ENCODE measurements at regions not wholly inside any gene's neighbourhood (a gene's known extent, or its start where the extent isn't known, plus 50 kb on each side); places are given as distances from the start of the nearest gene placed in this dataset.

DNA sequence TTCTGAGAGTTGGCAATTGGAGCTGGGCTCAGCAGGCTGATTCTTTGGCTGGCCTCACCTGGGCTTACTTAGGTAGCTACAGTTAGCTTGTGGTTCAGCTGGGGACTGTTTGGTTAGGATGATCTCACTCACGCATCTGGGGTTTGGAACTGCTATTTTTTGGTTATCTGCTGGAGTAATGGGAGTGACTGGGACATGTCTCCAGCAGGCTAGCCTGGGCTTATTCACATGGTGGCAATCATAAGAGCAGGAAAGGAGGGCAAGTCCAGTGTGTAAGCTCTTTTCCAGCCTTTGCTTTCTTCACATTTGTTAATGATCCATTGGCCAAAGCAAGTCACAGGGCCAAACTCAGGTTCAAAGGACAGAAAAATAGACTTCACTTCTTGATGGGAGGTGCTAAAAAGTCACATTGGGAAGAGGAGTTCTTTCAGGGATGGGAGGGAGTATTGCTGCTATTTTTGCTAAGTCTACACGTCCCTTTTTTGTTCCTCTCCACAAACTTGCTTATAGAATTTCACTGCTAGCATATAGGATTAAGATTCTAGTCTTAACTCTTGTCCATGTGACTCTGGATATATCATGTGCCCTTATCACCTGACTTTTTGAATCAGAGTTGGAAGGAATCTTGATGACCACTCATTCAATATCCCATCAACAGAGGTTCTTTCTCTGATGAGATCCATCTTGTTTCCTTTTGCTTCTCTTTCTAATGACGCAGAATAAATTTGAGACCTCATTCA lies 174.0 kb downstream of the ZFP36L2 start:
- no peak for DNase-seq (ENCODE audit: low read depth)

DNA sequence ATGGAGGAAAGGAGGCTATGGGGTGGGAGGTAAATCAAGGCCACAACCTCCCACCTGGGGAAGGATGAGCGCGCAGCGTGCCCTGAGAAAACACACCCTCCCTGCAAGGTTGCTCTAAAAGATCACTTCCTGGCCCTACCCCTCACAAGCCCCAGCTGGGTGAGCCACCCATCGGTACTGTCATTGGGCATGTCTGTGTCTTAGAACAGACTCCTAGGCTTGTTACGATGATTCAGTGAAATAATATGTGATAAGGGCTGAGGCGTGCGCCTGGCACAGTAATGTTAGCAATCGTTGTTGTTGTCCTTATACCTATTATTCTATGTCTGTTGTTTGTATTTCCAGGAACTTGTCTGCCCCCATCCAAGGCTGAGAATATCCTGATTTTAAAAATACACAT lies 175.1 kb downstream of the ZFP36L2 start:
- peak; percentile 90 for DNase-seq (ENCODE audit: low read depth)

DNA sequence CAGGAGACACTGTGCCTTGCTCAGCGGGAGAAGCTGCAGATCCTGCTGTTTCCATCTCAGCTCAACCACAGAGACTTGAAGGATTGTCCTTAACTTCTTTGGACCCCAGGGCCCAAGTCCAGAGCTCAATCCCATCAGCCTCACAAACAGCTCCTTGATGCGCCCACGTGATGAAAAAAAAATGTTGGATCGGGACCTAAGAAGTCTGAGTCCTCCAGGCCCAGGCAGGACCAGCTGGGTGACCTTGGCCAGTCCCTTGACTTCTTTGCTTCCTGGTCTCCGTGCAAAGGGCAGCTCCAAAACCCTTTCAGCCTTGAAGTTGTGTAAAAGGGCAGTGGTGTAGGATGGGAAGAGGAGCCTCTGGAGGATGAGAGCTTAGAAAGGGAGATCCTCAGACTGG lies 175.5 kb downstream of the ZFP36L2 start:
- no peak for DNase-seq (ENCODE audit: low read depth)

DNA sequence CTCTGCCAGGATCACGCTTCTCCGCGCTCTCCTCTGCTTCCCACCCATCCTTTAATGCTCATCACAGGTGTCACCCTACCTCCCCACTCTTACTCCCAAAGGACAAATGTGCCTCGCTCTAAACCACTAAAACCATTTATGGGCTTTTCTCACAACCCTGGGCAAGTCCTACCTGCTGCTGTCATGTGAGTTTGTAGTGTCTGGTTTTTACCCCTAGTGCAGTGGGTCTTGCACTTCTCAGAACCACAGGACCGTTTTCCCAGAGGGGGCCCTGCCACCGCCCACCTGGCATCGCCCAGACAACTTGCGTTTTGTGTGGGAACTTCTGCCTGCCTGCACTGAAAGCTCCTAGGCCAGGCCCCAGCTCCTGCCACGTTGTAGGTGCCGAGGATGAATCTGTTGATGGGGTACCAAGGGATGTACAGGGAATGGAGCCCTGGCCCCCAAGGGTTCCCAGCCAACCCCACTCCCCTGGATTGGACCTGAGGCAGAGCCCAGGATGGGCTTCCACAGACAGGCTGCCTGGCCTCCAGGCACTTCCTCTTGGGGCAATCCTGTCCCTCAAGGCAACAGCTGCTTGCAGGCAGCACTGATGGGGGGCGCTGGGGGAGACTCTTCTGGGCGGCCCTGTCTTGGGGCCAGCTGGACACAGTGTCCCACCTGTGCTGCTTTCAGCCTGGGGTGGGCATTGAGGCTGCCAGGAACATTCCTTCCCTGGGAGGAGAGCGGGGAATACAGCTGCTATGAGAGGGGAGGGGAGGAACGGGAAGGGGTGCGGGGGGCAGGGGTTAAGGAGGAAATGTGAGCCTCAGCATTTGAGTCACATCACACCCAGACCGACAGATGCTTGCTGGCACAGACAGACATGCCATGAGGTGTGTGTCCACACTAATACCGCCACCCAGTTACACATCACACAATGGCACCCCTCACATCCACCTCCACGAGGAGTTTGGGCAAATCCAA lies 176.3 kb downstream of the ZFP36L2 start:
- no peak for DNase-seq (ENCODE audit: low read depth)

DNA sequence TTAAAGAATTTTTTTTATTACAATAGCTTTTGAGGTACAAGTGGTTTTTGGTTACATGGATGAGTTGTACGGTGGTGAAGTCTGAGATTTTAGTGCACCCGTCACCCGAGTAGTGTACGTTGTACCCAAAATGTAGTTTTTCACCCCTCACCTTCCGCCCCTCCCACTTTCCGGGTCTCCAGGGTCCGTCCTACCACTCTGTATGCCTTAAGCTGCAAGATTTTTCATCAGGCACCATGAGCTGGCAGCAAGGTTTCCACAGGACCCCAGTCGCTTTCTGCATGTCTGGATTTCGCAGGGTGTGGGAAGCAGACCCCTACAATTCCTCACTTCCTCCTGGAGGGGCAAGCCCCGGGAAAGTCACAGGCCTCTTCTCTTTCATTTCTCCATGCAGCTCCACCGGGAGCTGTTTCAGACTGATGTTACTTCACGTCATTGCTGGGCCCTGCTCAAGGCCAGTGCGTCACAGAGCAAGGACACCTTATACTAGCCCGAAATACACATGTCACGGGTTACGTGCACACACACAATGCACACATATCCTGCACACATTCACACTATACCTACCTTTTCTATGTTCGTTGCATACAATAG lies 179.1 kb downstream of the ZFP36L2 start:
- DNase-seq (ENCODE audit: low read depth), result no peak

DNA sequence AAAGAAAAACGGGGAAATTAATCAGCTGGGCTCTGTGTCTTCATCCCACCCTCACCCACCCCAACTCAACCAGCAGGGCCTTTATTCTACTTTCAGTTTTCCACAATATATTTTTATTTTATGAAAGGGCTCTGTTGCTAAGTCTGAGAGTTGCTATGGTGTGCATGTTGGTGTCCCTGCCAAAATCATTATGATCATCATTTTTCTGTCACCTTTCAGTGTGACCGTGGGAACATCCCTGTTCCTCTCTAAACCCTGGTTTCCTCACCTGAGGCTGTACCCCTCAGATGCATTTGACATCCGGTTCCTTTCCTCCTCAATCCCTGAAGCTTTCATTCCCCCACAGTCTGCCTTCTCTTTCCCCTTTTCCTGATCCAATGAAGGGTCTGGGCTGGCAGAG lies 180.5 kb downstream of the ZFP36L2 start:
- DNase-seq (ENCODE audit: low read depth), result no peak

DNA sequence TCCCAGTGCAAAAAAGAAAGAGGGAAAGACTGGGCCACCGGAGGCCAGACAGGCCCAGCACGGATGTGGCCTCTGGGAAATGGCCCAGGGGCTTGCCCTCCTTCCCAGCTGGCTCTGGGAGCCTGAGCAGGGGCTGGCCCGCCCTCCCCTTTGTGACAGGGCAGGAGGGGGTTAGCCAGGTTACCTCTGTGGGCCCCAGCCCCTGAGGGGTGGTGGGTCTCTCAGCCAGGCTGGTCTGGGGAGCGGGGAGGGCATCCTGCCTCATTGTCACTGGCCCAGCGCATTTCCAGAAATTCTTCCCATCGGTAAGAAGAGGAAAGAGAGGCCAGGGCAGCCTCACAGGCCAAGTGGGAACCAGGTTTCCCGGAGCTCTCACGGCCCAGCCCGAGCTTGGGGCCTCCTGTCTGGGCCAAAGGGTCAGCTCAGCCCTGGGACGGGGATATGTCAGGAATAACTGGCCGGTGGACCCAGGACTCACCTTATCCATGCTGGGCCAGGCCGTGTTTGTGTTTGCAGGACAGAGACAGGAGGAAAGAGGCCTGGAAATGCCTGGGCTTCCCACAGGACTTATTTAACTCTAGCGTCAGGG lies 182.2 kb downstream of the ZFP36L2 start:
- DNase-seq (ENCODE audit: low read depth), result no peak

DNA sequence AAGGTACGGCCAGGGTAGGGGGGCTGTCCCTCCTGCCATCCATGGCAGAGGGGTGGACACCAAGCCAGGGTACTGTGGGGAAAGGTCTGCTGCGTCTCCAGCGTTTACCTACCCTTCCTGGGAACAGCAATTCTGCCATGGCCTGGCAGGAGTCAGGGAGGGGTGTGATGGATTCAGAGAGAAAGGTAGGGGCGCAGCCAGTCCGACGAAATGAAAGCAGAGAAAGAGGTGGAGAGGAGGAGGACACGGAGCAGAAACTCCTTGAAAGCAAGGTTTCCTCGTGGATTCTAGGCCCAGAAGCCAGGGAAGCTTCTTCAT lies 182.9 kb downstream of the ZFP36L2 start:
- no peak for DNase-seq (ENCODE audit: low read depth)

DNA sequence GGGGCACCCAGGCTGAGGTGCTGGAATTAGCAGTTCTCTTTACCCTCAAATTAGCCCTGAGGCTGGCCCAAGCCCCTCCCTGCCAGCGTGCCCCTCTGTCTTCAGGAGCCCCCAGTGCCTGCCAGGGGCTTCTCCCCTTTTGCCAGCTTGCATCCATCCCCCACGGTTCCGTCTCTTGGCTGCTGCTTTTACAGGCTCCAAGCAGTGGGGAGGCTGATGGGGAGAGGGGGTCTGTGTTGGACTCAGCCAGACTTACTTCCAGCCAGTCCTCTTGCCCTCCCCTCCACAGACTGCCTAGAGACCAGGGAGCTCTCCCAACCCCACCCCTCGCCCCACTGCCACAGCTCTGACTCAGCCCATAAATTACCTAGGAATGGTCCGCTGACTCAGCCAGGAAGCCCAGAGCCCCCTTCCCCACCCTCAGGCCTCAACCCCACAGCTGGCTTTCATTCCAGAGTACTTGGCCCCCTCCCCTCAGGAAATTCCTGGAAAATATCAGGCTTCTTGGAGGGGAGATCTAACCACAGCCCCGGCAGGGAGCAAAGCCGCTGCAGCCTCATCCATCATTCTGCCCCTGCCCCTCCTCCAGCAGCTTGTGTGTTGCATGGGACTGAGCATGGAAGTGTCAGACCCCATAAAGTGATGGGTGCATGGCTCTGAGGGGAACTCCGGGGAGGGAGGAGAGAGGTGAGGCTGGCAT lies 184.6 kb downstream of the ZFP36L2 start:
- DNase-seq (ENCODE audit: low read depth), result peak; percentile 96

DNA sequence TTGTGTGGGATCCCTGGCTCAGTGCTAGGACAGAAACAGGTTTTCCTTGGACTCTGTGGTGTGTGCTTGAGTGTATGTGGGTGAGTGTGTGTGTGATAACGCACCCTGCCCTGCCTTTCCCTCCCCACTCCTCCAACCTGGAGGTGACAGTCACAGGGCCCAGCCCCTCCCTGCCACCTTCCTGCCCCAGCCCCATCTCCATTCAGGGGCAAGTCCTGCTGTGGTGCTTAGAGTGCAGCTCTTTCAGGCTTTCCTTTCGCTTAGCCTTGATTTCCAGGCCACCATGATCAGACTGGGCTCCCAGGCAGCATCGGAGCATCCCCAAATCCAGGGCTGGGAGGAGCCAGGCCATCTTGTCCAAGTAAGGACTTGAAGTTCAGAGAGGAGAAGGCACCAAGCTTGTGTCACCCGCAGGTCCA lies 185.2 kb downstream of the ZFP36L2 start:
- no peak for DNase-seq (ENCODE audit: low read depth)

DNA sequence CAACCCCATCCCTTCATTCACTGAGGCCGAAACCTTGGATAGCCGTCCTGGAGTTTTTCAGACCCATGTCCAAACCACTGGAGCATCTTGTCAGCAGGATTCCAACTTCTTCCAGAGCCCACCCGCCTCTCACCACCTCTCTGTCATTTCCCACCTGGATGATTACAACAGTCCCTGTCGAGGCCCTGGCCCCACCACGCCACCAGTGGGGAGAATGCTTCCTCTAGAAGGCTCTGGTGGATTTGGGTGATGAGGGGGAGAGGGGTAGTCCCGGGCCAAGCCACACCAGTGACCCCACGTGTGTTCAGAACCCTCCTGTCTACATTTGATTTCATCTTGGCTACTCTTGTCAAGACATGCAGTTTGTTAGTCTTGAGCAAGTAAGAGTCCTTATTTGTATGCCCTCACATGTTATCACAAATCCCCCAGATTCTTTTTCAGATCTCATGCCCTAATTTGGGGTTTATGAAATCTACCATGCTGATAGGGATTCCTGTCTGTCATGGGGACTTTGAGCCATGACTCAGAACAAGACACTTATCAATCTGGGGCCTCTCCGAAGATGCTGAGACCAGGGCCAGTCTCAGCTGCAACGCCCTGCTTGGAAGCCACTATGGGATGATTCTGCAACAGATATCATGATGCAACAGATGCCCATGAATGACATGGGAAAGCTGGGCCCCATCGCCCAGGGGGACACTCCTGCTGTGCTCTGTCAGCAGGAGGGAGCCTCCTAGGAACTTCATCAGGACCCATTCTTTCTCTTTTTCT lies 186.1 kb downstream of the ZFP36L2 start:
- no peak for DNase-seq (ENCODE audit: low read depth)

DNA sequence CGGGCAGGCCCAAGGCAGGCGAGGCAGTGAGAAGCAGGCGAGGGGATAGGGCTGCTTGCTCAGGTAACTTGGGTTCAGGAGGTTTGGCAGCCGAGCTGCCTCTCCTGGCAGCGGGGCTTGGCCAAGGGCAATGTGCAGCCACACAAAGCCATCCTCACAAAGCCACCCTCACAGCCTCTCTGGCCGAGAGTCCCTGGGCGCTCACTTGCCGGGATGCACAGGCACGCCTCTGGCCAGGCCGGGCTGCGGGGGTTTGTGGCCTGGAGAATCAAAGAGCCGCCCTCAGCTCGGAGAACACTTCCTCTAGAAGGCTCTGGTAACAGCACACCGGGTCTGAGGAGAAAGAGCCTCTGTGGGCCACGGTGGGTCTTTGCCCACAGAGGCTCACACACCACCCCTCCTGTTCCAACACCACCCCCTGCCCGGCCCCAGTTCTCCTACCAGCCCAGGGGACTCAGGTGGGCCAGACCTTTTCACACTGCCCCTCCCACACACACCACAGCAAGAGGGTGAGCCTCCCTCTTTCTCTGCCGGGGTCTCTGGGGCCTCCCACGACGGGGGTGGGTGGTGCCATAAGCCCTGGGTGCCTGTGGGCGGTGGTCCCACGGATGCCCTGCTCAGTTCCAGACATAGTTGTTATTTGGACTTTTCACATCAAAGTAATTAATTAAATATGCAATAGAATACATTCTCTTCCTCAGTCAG lies 186.9 kb downstream of the ZFP36L2 start:
- no peak for DNase-seq (ENCODE audit: low read depth)

DNA sequence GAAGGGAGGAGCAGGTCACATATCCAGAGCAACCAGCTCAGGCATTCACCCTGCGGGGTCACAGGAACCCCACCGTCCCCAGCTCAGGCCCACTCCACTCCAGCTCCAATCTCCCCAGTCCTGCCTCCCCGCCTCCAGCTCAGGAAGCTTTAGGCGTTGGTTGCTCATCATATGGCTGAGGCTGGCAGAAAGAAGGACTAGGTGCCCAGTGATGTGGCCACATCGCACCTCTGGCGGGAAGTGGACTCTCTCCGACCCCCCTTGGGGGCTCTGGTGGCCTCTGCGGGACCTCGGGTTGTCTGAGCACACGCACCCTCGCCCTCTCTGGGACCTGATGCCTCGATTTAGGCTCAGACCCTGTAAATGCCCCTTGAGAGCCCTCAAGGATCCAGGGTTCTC lies 187.7 kb downstream of the ZFP36L2 start:
- peak; percentile 59 for DNase-seq (ENCODE audit: low read depth)

DNA sequence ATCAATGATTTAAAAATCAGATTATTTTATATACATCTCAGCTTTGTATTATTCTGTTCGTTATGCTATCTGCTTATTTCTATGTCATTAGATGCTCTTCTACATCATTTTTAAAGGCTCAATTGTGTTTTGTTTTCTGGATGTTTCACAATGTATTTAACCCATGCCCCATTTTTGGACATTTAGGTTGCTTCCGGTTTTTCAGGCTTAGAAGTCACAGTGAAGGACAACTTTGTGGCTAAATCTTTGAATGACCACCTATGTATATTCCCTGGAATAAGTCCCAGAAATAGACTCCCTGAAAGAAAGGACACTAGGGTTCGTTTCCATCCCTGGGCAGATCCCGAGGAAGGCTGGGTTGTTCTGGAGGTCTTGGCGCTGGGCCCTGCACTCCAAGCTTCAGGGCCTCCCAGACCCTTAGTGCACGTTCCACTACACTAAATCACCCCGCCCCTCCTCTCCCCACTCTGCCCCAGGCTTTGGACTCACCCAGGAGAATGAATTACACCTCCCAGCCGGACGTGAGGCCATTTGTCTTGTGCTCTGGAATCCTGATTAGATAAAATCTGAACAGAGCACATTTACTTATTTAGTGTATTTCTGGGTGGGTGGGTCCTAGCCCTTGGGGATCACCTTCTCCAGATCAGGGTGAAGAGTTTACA lies 188.2 kb downstream of the ZFP36L2 start:
- DNase-seq (ENCODE audit: low read depth), result peak; percentile 89

DNA sequence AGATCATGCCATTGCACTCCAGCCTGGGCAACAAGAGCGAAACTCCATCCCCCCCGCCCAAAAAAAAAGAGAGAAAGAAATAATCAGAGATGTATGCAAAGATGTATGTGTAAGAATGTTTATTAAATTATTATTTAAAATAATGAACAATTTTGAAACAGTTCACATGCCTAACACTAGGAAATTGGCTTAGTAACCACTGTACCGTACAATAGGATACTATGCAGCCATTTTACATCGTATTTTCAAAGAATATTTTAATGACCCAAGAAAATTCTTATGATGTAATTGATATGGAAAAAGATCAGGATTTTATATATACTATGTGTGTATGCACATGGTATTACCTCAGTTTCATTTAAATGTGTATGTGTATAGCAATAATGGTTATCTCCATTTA lies 190.5 kb downstream of the ZFP36L2 start:
- no peak for DNase-seq (ENCODE audit: low read depth)

DNA sequence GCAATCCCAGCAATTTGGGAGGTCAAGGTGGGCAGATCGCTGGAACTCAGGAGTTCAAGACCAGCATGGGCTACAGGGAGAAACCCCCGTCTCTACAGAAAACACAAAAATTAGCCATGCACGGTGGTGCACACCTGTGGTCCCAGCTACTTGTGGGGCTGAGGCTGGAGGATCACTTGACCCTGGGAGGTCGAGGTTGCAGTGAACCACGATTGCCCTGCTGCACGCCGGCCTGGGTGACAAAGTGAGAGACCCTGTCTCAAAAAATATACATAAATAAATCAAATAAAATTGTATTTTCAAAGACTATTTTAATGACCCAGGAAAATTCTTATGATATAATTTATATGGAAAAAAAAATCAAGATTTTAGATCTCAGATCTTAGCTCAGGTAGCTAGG lies 191.5 kb downstream of the ZFP36L2 start:
- no peak for DNase-seq (ENCODE audit: low read depth)

DNA sequence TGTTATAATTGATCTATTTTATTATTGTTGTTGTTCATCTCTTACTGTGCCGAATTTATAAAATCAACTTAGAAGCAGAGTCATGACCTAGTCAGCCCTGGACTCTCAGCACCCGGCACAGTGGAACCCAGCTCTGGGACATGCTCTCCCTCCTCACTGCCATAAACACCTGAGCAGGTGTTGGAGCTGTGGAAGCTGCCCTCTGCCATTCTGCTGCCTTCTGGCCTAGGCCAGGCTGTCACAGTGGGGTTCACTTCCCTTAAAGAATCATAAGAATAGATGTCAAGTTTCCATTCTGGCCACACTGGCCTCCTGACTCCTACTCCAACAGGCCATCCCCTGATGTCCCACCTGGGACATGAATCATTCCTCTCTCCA lies 192.2 kb downstream of the ZFP36L2 start:
- no peak for DNase-seq (ENCODE audit: low read depth)

DNA sequence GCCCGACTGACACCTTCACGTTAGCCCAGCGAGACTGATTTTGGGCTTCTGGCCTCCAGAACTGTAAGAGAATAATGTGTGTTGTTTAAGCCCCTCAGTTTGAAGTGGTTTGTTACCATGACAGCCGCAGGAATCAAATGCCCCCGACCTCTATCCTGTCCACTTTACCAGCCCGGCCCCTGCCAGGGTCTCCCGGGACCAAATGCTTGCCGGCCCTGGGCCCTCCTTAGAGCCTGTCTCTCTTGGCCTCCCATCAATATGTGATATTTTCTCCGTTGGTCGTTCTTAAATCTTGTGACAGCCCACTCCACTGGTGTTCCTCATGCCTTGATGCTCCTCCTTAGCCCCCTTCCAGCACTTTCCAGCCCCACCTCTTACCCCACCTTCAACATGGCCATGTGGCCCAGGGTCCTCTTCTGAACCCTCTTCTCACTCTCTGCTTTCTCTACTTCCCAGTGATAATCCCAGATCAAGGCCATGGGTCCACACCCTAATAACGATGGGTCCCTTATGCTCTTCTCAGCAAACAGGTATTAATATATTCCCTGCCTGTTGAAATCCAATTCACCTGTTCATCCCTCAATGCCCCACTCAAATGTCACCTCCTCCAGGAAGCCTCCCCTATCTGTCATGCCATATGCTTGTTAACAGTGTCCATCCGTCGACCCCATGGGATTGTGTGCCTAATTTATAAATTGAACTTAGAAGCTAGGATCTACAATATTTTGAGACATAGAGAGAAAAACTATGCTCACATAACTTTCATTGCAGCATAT lies 192.8 kb downstream of the ZFP36L2 start:
- DNase-seq (ENCODE audit: low read depth), result no peak

DNA sequence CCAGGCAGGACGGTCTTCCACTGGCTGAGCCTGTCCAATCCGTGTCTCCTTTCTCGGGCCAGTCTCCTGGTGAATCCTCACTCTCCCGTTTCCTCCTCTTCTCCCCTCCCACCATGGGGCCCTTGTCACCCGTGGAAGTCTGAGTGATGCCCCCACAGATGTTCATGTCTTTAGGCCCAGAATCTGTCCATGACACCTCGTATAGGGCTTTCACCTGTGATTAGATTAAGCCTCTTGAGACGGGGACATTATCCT lies 193.5 kb downstream of the ZFP36L2 start:
- DNase-seq (ENCODE audit: low read depth), result no peak

Data from ELR (cell line).